ENCODE measurements at regions not wholly inside any gene's neighbourhood (a gene's known extent, or its start where the extent isn't known, plus 50 kb on each side); places are given as distances from the start of the nearest gene placed in this dataset.

DNA sequence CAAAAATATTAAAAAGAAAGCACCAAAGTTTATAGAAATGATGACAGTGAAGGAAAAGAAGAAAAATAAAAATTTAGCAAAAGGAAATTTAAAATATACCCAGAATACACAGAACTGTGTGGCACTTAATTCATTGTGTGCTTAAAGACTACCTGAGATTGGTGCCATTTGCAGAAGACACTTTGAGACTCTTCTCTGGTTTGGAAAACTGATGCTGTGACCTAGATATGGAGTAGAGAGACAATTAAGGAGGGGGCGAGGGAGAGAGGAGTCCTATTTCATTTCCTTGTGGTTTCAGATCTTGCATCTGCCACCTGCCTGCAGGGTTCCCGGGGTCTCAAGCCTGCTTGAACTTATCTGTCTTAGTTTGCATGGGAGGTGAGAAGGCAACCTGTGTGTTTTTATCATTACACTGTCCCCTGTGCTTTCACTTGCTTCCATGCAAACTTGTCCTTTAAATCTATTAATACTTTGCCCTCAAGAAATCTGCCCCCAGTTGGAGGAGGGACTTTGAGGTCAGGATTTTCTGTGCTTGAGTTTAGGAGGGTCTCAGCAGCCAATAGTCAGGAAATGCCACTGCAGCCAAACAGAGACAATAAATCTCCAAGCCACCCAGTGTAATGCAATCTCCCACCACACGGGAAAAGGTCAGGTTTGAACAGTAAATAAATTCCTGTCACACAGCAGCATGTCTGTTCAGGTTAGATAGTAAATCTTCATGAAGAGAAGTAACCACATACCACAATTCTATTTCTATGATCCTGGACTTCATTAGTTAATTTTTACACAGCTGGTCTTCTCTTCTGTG is 119.4 kb downstream of the CAND1 start:
- no peaks in the 10 kb centered on the region for H3K36me3 ChIP-seq (ENCODE audit: insufficient read depth, low read length)

DNA sequence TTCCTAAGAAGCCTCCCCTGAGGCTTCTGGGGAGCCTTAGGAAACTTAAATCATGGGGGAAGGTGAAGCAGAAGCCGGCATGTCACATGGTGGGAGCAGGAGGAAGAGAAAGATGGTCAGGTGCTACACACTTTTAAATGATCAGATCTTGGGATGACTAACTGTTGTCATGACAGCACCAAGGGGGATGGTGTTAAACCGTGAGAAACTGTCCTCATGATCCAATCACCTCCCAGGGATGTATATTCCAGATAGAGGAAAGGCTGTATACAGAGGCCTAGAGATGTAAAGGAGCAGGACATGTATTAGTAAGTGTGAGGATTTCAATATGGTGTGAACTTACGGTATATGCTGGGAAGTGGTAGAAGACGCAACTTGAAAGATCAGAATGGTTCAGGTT is 121.1 kb downstream of the CAND1 start:
- Histone ChIP-seq H4K20me1 (ENCODE audit: insufficient read depth) (no peaks in the 10 kb centered on the region), H3K36me3 (ENCODE audit: insufficient read depth, low read length) (no peaks in the 10 kb centered on the region), H2AFZ (ENCODE audit: low read depth, low read length) (no peak overlapping the region), H3K9me2 (ENCODE audit: insufficient read depth, low read length) (no peaks in the 10 kb centered on the region), H3K27me3 (ENCODE audit: insufficient read depth, low read depth, low read length) (no peaks in the 10 kb centered on the region), H3K79me2 (replicated peaks; ENCODE audit: insufficient read depth, low read length) (no peaks in the 10 kb centered on the region), H3K27ac (ENCODE audit: low read length) (no peak overlapping the region), H3K4me2 (ENCODE audit: low read length) (no peak overlapping the region), H3K9me3 (ENCODE audit: low read length) (no peaks in the 10 kb centered on the region), H3K9ac (ENCODE audit: low read length) (no peak overlapping the region), H3F3A (ENCODE audit: insufficient read depth, low read length, poor library complexity, severe bottlenecking) (no peaks in the 10 kb centered on the region), H3K4me3 (ENCODE audit: low read length) (no peak overlapping the region)
- TF ChIP-seq, protein P1, sequence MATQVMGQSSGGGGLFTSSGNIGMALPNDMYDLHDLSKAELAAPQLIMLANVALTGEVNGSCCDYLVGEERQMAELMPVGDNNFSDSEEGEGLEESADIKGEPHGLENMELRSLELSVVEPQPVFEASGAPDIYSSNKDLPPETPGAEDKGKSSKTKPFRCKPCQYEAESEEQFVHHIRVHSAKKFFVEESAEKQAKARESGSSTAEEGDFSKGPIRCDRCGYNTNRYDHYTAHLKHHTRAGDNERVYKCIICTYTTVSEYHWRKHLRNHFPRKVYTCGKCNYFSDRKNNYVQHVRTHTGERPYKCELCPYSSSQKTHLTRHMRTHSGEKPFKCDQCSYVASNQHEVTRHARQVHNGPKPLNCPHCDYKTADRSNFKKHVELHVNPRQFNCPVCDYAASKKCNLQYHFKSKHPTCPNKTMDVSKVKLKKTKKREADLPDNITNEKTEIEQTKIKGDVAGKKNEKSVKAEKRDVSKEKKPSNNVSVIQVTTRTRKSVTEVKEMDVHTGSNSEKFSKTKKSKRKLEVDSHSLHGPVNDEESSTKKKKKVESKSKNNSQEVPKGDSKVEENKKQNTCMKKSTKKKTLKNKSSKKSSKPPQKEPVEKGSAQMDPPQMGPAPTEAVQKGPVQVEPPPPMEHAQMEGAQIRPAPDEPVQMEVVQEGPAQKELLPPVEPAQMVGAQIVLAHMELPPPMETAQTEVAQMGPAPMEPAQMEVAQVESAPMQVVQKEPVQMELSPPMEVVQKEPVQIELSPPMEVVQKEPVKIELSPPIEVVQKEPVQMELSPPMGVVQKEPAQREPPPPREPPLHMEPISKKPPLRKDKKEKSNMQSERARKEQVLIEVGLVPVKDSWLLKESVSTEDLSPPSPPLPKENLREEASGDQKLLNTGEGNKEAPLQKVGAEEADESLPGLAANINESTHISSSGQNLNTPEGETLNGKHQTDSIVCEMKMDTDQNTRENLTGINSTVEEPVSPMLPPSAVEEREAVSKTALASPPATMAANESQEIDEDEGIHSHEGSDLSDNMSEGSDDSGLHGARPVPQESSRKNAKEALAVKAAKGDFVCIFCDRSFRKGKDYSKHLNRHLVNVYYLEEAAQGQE (IDR thresholded peaks at IDR 0.05; ENCODE audit: borderline replicate concordance) = no peak
- TF ChIP-seq, protein P2, sequence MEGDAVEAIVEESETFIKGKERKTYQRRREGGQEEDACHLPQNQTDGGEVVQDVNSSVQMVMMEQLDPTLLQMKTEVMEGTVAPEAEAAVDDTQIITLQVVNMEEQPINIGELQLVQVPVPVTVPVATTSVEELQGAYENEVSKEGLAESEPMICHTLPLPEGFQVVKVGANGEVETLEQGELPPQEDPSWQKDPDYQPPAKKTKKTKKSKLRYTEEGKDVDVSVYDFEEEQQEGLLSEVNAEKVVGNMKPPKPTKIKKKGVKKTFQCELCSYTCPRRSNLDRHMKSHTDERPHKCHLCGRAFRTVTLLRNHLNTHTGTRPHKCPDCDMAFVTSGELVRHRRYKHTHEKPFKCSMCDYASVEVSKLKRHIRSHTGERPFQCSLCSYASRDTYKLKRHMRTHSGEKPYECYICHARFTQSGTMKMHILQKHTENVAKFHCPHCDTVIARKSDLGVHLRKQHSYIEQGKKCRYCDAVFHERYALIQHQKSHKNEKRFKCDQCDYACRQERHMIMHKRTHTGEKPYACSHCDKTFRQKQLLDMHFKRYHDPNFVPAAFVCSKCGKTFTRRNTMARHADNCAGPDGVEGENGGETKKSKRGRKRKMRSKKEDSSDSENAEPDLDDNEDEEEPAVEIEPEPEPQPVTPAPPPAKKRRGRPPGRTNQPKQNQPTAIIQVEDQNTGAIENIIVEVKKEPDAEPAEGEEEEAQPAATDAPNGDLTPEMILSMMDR (IDR thresholded peaks at IDR 0.05; ENCODE audit: poor library complexity, severe bottlenecking) = no peak
- no peak for TF ChIP-seq TAF1 (IDR thresholded peaks at IDR 0.05; ENCODE audit: low read depth)
- TF ChIP-seq SMC3 (conservative IDR thresholded peaks at IDR 0.05; ENCODE audit: poor library complexity) = no peak
- no peak for TF ChIP-seq RAD21 (conservative IDR thresholded peaks at IDR 0.05)
- no peak for TF ChIP-seq EZH2 (IDR thresholded peaks at IDR 0.05; ENCODE audit: borderline replicate concordance, insufficient read depth, low read length, poor library complexity, severe bottlenecking)
- TF ChIP-seq EP300 (conservative IDR thresholded peaks at IDR 0.05; ENCODE audit: poor library complexity, severe bottlenecking) = no peak
- TF ChIP-seq MXI1 (conservative IDR thresholded peaks at IDR 0.05; ENCODE audit: poor library complexity, severe bottlenecking) = no peak
- TF ChIP-seq POLR2AphosphoS5 (IDR thresholded peaks at IDR 0.05) = no peak

More for the DNA sequence above, 119.4 kb downstream of the CAND1 start:
- Histone ChIP-seq H3F3A (ENCODE audit: insufficient read depth, low read length, poor library complexity, severe bottlenecking) (no peaks in the 10 kb centered on the region), H3K79me2 (replicated peaks; ENCODE audit: insufficient read depth, low read length) (no peaks in the 10 kb centered on the region), H3K27me3 (ENCODE audit: insufficient read depth, low read depth, low read length) (no peaks in the 10 kb centered on the region), H3K9ac (ENCODE audit: low read length) (no peak overlapping the region), H3K9me2 (ENCODE audit: insufficient read depth, low read length) (no peaks in the 10 kb centered on the region), H3K4me2 (ENCODE audit: low read length) (no peak overlapping the region), H3K27ac (ENCODE audit: low read length) (no peak overlapping the region), H3K9me3 (ENCODE audit: low read length) (no peaks in the 10 kb centered on the region), H3K4me3 (ENCODE audit: low read length) (no peak overlapping the region), H4K20me1 (ENCODE audit: insufficient read depth) (no peaks in the 10 kb centered on the region), H2AFZ (ENCODE audit: low read depth, low read length) (no peak overlapping the region)
- TF ChIP-seq POLR2AphosphoS5 (IDR thresholded peaks at IDR 0.05) = no peak
- TF ChIP-seq, protein P2 (IDR thresholded peaks at IDR 0.05; ENCODE audit: poor library complexity, severe bottlenecking) = peak; percentile 44

Measured in neural cell (in vitro differentiated cells).